Stimulated activated CD8-positive, alpha-beta memory T cell treated with anti-CD3 and anti-CD28 coated beads, Interleukin-4, amount 100 ng/mL, for 1 hour (primary cell): ENCODE measurements at regions not wholly inside any gene's neighbourhood (a gene's known extent, or its start where the extent isn't known, plus 50 kb on each side); places are given as distances from the start of the nearest gene placed in this dataset.
"Not testable (repeated sequence)": the region's sequence is repeated elsewhere in the genome, so short reads cannot be mapped to it uniquely, and the experiment has no call there.

Experiments used
- DNase-seq, 2 donors: peaks; one replicate each; pipeline ENCODE4 v3.0.0-alpha.2; 2020; ENCODE audit warnings: low read depth in 2 of 2, low spot score in 1 of 2

DNA sequence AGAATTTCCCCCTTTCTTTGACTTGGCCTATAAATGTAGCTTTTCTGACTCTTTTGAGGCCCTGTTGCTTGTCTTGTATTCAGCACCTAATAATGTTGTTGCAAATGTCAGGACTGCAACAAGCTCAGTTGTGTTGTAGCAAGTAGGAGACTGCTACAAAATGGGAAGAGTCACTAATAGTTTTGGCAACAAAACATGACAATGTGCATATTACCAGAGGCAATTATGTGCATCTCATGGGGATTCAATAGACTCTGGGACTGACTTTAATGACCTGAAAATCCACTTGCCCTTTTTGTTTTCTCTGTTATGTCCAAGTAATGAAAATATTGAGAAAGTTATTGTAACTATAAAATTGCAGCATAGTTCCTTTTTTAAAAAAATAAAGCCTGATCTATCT is 368.4 kb downstream of the OSTF1 start:
- no peak for DNase-seq

DNA sequence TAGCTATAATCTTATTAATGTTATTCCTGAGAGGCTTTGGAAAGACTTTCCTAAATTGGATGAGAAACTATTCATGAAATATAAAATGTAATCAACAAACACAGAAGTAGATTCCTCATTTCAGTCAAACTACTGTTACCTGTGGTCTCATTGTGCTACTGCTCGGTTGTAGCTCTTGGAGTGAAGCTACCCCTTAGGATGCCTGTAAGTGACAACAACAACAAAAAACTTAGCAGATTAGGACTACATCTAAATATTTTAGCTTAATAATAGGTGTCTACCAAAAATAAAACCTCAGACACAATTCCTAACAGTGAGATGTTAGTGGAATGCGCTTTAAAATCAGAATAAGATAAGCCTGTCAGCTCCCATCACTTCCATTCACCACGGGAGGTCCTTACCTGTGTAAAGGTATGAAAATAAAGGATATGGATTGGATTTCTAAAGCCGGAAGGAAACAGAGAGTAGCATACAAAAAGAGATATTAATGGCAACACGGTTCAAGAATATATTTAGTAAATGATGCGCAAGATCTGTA is 369.2 kb downstream of the OSTF1 start:
- no peak for DNase-seq

DNA sequence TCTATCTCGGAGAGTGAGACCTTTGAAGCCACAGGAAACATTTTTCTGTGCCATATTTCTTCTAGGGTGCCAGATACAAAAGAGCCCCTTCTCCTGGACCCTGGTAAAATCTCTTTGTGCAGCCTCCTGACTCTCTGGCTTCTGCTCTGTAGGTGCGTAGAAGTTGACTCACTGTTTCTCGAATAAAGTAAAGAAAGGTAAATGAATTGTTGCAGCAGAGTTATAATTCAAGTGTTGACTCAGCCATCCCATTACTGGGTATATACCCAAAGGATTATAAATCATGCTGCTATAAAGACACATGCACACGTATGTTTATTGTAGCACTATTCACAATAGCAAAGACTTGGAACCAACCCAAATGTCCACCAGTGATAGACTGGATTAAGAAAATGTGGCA is 371.0 kb downstream of the OSTF1 start:
- not testable (repeated sequence) for DNase-seq

DNA sequence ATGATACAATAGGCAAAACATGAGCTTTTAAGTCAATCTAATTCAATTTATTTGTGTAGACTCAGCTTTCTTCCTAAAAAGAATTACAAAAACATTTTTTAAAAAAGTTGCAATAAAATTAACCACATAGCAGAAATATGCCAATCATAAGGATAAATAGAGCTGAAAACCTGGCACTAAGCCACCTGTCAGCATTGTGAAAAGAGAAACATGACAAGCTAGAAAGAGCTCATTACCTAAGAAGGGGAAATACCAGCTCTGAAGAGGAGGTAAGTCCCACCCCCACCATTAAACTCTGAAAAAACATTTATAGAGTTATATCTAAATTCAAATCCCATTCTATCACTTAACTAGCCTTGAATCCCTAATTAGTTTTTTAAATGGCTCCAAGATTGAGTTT is 372.9 kb downstream of the OSTF1 start:
- DNase-seq = no peak

DNA sequence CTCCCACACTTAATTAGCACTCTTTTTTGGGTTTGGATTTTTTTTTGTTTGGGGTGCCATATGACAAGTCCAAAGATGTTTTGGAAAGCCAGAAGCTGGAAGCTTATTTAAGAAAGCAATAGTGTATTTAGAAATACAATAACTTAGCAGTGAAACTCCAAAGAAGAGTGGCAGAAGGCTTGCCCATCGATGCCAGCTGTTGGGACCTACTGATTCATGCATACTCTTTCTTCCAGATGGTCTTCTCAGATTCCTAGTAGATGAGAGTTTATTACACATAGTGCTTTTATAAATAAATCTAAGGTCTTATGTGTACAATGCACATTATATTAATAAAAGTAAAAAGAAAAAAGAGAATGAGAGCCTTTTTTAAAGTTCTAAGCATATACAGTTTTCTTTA is 374.6 kb downstream of the OSTF1 start:
- DNase-seq = no peak

DNA sequence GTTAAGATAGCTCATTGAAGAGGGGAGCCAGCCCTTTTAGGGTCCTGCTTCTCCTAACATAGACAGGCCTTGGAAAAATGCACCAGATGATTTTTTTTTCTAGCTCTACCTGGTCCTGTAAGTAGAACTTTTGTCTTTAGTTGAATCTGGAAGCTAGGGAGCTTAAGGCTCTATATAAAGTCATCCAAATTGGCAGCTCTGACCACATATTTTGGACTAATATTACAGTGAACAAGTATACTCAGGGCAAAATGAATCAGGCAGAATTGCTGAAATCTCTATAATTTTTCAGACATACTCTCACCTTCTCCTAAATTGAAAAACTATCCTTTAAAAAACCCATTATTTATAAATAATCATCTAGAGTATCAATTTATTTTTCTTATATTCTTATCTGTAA is 375.6 kb downstream of the OSTF1 start:
- no peak for DNase-seq

DNA sequence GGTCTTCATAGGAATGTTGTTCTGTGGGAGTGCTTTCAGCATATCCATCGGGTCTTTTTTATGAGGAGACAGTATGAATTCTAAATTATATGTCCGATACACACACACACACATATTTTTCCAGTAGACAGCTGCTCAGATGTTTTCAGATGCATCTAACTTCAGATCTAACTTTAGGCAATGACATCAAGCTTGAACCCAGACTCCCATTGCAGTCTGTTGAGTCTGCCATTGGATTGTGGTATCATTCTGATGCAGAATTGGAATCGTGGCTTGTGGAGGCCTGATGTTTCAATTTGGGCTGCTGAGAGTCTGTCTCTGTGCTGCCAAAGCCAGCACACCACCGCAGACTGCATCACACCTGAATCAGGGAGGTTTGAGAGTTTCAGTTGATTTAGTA is 376.4 kb downstream of the OSTF1 start:
- DNase-seq = no peak

DNA sequence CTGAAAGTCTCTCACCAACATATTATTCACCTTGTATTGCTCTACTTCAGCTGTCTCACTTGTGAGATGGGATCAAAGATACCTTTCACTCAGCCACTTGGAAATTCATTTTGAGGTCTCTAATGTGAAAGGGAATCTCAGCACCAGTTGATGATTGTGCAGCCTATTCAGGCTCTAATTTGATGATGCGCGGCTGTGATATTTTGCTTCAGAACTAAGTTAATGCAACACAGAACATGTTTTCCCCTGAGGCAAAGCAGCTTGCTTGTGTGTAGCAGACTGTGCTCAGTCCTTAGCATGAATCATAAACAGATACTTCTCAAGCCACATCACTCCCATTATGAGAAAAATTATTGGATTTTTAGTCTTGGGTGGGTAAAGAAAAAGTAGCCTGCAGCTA is 378.8 kb downstream of the OSTF1 start:
- no peak for DNase-seq

DNA sequence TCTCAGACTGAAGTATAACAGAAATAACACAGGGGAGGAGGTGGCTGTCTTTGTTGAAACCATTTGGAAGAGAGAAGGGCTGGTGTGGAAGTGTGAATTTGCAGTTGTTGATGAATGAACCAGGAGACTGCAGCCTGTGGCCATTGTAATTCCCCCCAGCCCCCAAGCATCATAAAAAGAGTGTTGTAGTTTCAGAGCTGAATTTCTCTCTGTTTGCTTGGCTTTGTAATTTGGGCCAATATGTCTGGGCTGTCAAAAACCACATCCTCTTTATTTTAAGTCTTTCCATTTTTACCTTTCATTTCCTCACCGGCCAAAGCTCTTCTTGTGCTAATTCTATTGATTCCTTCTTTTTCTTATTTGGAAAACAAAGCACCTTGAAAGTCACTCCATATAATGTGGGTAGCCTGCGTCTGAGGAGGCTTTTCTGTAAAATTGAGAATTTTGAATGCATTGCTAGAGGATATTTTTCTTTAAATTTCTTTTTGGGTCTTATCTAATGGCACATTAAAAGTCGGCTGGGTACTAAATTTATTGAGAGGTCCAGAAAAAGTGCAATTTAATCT is 383.3 kb downstream of the OSTF1 start:
- no peak for DNase-seq

DNA sequence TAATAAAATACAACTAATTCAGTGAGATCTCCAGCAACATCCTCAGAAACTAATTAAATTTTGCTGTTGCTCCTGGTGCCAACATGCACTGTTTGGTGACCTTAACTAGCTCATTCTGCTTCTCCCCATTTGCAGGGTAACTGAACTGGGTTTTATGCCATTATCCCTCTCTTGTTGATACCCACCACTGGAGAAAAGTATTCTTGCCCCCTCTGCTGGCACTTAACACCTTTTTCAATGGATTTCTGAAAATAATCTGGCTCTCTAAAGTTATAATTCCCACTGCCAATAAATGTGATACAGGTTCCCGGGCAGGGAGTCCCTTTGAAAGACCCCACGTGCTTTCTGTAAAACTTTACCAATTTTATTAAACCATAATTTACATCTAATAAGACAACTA is 394.3 kb downstream of the OSTF1 start:
- no peak for DNase-seq

DNA sequence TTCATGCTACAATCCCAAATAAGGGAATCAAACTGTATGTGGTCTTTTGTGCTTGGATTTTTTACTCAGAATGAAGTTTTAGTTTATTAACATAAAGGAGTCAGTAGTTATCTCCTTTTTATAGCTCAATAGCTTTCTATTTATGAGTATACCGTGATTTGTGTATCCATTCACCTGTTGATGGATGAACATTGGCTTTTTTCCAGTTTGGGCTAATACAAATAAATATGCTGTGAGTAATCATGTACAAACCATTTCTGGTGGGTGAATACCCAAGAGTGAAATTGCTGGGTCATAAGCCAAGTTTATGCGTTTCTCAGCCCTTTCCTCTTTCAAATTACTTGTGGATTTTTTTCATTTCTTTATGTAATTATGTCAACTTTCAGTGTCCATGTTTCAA is 395.3 kb downstream of the OSTF1 start:
- no peak for DNase-seq

DNA sequence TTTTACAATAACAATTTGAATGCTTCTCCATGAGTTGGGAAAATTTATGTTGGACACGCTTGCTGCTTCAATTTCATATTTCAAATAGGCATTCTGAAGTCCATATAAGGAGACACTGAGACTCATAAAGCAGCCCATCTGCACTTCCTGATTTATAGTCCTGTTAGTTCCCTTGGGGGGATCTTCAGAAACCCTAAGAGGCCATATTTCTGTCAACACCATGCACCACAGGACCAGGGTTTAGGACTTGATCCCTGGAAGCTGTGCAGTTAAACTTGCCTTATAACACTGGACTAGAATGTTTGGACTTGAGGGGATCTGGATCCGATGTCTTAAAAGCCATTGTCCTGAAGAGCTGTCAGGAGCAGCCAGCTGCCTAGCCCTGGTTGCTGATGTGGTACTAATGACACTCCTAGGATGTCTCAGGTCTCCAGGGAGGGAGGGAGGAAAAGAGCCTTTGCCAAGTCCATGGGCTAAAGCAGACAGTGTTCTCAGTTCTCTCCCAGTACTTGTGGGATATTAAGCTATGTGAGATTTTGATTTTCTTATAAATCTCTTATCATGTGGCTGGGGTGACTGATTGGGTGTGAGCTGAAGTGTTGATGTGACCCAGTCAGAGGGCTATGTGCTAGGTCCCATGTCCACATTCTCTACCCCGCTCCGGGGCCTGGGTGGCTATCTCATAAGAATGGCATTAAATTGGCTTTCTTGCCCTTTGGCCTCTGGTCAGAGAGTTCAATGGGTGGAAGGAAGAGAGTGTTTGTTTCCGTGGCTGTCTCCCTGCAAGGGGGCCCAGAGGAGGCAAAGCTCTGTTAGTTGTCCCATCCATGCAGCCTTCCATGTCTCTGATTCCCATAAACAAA is 399.8 kb downstream of the OSTF1 start:
- DNase-seq = no peak

DNA sequence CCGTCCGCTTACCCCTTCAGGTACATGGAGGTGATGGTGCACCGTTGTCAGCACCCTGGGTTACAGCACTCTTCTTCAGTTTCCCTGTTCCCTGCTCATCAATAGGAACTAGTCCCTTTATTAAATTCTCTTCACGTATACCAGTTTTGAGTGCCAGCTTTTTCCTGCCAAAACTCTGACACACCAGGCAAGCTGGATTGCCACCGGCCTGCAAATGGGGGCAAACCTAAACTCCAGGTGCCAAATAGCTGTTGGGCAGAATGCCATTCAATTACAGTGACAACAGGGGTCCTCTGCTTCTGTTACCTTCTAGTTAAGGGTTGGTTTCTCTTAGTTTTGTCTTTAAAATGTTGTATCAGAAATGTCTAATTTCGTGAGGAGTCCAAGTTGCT is 400.4 kb downstream of the OSTF1 start:
- DNase-seq = no peak

DNA sequence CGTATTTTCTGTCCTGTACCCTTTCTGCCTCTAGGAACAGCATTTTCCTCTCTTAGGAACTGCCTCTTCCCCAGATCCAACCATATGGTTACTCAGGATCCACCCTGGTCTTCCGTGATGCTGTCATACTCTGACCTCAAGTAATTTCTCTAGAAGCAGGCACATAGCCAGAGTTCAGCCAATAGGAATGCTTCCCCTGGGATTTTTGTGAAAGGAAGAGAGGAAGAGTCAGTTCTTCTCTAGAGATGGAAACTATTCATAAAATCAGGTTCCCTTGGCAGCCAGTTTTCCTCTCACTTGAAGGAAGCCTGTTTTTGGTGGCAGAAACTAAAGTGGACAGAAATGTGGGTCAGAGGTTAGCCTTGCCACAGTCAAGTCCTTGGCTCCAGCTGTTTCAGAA is 400.1 kb upstream of the PCSK5 start:
- DNase-seq = no peak

DNA sequence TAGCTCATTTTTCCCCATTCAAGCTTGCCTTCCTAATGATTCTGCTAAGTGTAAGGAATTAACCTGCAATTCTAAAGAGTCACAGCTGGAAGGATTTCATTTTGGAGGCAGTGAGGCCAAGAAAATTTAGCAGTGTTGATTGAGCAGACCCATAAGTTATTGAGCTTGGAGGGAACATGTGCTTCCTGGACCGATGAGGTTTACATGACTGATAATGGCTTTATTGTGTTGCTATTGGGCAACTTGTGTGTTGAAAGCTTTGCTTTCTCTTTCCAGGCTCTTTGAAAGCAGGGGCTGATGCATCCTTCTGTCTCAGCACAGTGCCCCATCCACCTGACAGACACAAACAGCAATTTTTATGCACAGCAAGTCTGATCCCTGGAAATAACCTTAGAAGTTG is 398.9 kb upstream of the PCSK5 start:
- DNase-seq = no peak

DNA sequence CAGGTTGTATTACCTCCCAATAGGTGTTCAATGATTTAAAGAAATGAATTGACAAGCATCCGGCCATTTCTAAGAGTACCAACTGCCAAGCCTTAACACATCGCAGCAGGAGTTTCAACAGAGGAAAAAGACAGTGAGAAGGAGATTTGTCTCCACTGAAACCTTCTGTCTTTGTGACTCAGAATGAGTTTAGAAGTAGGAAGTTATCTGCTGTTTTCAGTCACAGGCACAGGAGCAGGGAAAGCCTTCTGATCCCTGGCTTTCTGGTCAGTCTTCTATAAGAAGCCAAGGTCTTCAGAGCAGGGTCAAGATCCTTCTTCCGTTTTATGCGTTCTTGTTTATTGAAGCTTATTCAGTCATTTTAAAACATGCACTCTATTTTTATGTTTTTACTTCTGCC is 390.7 kb upstream of the PCSK5 start:
- no peak for DNase-seq

DNA sequence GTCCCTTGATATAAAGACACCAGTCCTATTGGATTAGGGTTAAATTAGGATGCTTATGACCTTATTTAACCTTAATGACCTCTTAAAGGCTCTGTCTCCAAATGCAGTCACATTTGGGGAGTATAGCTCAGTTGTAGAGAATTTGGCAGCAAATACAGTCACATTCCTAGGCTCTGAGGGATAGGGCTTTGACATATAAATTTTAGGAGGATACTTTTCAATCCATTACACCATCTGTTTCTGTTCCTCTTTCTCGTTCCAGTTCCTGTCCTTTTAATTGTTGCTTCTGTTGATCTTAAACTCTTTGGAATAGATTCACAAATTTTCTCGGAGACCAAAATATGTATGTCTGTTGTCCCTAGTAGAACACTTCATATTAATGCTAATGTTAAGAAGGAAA is 390.0 kb upstream of the PCSK5 start:
- no peak for DNase-seq

DNA sequence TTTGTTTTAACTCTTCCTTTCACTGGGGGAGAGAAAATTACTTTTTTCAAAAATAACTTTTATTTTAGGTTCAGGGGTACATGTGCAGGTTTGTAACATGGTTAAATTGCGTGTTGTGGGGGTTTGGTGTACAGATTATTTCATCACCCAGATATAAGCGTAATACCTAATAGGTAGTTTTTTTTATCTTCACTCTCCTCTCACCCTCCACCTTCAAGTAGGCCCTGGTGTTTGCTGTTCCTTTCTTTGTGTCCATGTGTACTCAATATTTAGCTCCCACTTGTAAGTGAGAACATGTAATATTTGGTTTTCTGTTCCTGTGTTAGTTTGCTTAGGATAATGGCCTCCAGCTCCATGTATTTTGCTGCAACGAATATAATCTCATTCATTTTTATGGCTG is 389.5 kb upstream of the PCSK5 start:
- DNase-seq = not testable (repeated sequence)

DNA sequence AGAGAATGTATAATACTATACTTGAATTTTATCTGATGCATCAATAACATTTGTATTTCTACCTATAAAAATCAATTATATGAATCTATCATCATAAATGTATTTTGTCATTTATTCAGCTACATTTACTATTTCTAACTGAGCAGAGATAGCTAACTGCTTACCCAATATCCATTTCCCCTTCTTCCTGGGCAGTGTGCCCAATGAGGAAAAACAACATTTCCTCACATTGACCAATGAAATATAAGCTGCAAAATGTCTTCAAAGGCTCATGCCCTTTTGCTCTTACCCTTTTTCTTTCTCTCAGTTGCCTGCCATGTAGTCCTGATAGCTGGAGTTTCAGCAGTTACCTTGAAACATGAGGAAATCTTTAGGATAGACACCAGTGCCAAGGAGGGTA is 385.8 kb upstream of the PCSK5 start:
- DNase-seq = no peak

DNA sequence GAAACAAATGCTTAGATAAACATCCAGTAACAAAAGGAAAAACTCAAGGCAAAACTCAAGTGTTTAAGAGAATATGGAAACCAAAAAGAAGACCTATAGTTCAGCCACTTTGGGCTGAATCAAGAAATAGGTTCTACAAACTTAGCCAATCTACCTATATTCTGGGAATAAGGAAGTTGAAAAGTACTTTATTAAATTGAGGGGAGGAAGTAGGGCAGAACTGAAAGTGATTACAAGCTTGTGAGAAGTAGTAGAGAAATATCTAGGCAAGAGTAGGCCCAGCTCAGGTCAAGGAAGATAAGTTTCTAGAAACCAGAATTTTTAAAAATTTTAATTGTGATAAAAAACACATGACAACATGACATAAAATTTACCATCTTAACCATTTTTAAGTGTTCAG is 384.8 kb upstream of the PCSK5 start:
- no peak for DNase-seq

DNA sequence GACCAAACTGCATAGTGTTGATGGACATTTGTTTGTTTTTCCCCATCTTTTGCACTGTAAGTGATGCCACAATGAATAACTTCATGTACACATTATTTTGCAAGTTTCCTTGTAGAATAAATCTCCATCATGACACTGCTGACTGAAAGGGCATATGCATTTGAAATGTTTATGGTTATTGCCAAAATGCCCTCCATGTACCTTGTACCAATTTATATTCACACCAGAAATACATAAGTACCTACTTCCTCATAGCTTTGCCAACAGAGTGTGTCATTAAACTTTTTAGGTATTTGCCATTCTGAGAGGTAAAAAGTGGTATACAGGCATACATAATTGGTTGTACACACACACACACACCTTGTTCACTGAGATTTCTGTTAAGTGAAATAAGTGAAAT is 361.0 kb upstream of the PCSK5 start:
- DNase-seq = no peak

DNA sequence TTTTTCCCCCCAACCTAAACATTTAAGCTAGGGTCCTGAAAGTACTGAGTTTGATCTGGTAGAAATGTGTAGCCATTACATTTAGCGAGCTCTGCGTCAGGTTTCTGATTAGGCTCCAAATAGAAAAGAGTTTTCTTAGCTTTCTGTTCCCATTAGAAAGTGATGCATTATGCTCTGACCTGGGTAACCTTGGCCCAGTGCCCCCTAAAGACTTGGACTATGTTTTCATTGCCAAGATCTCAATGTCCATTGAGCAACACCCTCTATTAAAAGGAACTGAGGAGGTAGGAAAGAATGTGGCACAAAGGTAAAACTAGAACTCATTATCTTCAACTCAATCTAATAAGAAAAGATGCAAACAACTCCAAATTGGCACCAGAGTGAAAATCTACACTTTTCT is 358.9 kb upstream of the PCSK5 start:
- DNase-seq = no peak
